ENCODE measurements at regions not wholly inside any gene's neighbourhood (a gene's known extent, or its start where the extent isn't known, plus 50 kb on each side); places are given as distances from the start of the nearest gene placed in this dataset.

- TF ChIP-seq CEBPB (IDR thresholded peaks at IDR 0.05) (no peak), ZBTB7A (IDR thresholded peaks at IDR 0.05; ENCODE audit: low read depth) (no peak), YY1 (IDR thresholded peaks at IDR 0.05; ENCODE audit: low read depth) (no peak), FOXM1 (IDR thresholded peaks at IDR 0.05; ENCODE audit: borderline replicate concordance, low read depth) (no peak)
These were observed 78.1 kb upstream of the GRIN2B start for GRCh38 chr12:14059548-14059947.

Measured in Ishikawa (cell line).